ENCODE measurements at regions not wholly inside any gene's neighbourhood (a gene's known extent, or its start where the extent isn't known, plus 50 kb on each side); places are given as distances from the start of the nearest gene placed in this dataset.

- no peak for TF ChIP-seq NR2C2 (CRISPR knock-in tag; IDR thresholded peaks at IDR 0.05)
- no peak for TF ChIP-seq IRF1 (CRISPR knock-in tag; IDR thresholded peaks at IDR 0.05)
- TF ChIP-seq CTCF (IDR thresholded peaks at IDR 0.05): no peak
- TF ChIP-seq ZBTB43 (CRISPR knock-in tag; IDR thresholded peaks at IDR 0.05): no peak
- no peak for TF ChIP-seq ATF2 (CRISPR knock-in tag; IDR thresholded peaks at IDR 0.05; ENCODE audit: borderline replicate concordance, low read depth)
- TF ChIP-seq NFYB (CRISPR knock-in tag; conservative IDR thresholded peaks at IDR 0.05; ENCODE audit: low read depth): no peak
- TF ChIP-seq ZNF219 (CRISPR knock-in tag; IDR thresholded peaks at IDR 0.05; ENCODE audit: borderline replicate concordance): no peak
- TF ChIP-seq SP1 (CRISPR knock-in tag; conservative IDR thresholded peaks at IDR 0.05): no peak
- TF ChIP-seq SMAD3 (CRISPR knock-in tag; IDR thresholded peaks at IDR 0.05; ENCODE audit: borderline replicate concordance): no peak
- no peak for TF ChIP-seq JUN (CRISPR knock-in tag; IDR thresholded peaks at IDR 0.05)
Measured at GRCh38 chr17:77733576-77734296, 224.8 kb upstream of the TNRC6C start.

Measured in WTC11 (cell line).